ENCODE measurements at regions not wholly inside any gene's neighbourhood (a gene's known extent, or its start where the extent isn't known, plus 50 kb on each side); places are given as distances from the start of the nearest gene placed in this dataset.

DNA sequence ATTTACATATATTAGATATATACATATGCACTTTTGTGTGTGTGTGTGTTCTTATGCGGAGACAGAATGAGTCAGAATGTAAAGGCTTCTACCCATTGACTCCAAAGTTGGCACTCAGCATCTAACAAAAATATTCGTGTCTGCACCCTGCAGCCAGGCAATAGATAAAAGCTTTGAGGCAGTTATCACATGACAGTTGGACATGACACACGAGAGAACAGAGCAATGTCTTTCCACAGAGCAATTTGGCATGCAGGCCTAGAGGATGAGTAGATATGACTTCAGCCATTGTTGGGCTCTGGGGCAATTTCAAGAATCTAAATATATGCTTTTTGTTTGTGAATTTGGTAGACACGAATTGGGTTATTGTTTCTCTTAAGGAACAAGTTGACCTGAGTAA lies 391.2 kb downstream of the SLITRK2 start:
- TF ChIP-seq, protein P1, sequence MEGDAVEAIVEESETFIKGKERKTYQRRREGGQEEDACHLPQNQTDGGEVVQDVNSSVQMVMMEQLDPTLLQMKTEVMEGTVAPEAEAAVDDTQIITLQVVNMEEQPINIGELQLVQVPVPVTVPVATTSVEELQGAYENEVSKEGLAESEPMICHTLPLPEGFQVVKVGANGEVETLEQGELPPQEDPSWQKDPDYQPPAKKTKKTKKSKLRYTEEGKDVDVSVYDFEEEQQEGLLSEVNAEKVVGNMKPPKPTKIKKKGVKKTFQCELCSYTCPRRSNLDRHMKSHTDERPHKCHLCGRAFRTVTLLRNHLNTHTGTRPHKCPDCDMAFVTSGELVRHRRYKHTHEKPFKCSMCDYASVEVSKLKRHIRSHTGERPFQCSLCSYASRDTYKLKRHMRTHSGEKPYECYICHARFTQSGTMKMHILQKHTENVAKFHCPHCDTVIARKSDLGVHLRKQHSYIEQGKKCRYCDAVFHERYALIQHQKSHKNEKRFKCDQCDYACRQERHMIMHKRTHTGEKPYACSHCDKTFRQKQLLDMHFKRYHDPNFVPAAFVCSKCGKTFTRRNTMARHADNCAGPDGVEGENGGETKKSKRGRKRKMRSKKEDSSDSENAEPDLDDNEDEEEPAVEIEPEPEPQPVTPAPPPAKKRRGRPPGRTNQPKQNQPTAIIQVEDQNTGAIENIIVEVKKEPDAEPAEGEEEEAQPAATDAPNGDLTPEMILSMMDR (IDR thresholded peaks at IDR 0.05): no peak
- no peak for TF ChIP-seq POLR2A (IDR thresholded peaks at IDR 0.05)
